ENCODE measurements at regions not wholly inside any gene's neighbourhood (a gene's known extent, or its start where the extent isn't known, plus 50 kb on each side); places are given as distances from the start of the nearest gene placed in this dataset.
A peak's percentile ranks its signal among the peaks of the same experiment; 100 is the strongest.

DNA sequence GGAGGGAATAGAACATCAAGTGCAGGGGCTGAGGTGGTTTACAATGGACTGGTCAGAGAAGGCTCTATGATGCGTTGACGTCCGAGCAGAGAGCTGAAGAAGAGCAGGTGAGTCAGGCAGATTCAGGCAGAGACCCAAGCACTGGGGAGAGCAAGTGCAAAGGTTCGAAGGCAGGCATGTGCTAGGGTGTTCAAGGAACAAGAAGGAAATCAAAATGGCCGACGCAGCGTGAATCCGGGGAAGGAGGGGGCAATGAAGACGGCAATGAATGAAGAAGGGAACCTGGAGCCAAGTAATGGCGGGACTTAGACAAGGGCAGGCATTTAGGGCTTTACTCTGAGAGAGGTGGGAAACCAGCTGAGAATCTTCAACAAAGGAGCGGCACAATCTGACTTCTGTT is 56.8 kb upstream of the DCTD start:
- Histone ChIP-seq H3K27me3 (ENCODE audit: control insufficient read depth in 3 of 3, insufficient read depth in 3 of 3, low read length in 2 of 3) (no peaks in the 10 kb centered on the region), H3K27ac (ENCODE audit: low read depth in 1 of 2, low read length in 1 of 2) (no peak overlapping the region), H3K4me3 (no peak overlapping the region), H3K36me3 (ENCODE audit: control insufficient read depth in 4 of 4, insufficient read depth in 4 of 4, low read length in 4 of 4) (no peaks in the 10 kb centered on the region), H3K4me1 (ENCODE audit: control insufficient read depth in 5 of 5, insufficient read depth in 5 of 5, low read length in 5 of 5) (peaks cover 0 to 6% (median 0%) of the 10 kb centered on the region in 5 donors), H3K9me3 (ENCODE audit: control insufficient read depth in 4 of 4, insufficient read depth in 3 of 4, low read length in 3 of 4) (peaks cover 0 to 2% (median 0%) of the 10 kb centered on the region in 4 donors), H3K9ac (ENCODE audit: insufficient read depth in 1 of 2, low read length in 2 of 2) (no peak overlapping the region)
- 93 to 94% methylated on average over 11 of the region's 11 CpGs for WGBS, 2 donors
- TF ChIP-seq, protein P1, sequence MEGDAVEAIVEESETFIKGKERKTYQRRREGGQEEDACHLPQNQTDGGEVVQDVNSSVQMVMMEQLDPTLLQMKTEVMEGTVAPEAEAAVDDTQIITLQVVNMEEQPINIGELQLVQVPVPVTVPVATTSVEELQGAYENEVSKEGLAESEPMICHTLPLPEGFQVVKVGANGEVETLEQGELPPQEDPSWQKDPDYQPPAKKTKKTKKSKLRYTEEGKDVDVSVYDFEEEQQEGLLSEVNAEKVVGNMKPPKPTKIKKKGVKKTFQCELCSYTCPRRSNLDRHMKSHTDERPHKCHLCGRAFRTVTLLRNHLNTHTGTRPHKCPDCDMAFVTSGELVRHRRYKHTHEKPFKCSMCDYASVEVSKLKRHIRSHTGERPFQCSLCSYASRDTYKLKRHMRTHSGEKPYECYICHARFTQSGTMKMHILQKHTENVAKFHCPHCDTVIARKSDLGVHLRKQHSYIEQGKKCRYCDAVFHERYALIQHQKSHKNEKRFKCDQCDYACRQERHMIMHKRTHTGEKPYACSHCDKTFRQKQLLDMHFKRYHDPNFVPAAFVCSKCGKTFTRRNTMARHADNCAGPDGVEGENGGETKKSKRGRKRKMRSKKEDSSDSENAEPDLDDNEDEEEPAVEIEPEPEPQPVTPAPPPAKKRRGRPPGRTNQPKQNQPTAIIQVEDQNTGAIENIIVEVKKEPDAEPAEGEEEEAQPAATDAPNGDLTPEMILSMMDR (IDR thresholded peaks at IDR 0.05; ENCODE audit: control extremely low read depth, extremely low read depth), result no peak
- DNase-seq (no peak), ATAC-seq (ENCODE audit: insufficient read depth, low FRiP score) (no peak)

DNA sequence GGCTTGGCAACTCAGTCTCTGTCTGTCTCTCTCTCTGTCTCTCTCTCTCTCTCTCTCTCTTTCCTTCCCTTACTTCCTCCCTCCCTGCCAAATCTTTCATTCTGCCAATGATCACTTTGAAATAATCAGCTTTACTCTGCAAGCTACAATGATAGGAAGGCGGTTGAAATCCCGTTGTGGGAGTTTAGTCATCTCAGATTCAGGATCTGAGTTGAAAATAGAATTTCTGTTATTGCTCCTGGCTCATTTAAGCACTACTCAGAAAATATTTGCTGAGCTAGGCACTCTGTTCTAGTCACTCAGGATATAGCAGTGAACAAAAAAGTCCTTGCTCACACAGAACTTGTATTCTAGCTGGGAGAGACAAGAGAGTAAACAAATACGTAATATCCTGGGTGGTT is 56.3 kb upstream of the DCTD start:
- H3K4me1 ChIP-seq (ENCODE audit: control insufficient read depth in 5 of 5, insufficient read depth in 5 of 5, low read length in 5 of 5), result peaks cover 0 to 6% (median 0%) of the 10 kb centered on the region in 5 donors
- 61 to 75% methylated on average over 3 of the region's 3 CpGs for WGBS, 2 donors
- no peak overlapping the region for H3K9ac ChIP-seq (ENCODE audit: insufficient read depth in 1 of 2, low read length in 2 of 2)
- TF ChIP-seq, protein P1 (IDR thresholded peaks at IDR 0.05; ENCODE audit: control extremely low read depth, extremely low read depth), result no peak
- no peak overlapping the region for H3K4me3 ChIP-seq
- no peak overlapping the region for H3K27ac ChIP-seq (ENCODE audit: low read depth in 1 of 2, low read length in 1 of 2)
- no peaks in the 10 kb centered on the region for H3K36me3 ChIP-seq (ENCODE audit: control insufficient read depth in 4 of 4, insufficient read depth in 4 of 4, low read length in 4 of 4)
- peaks cover 0 to 2% (median 0%) of the 10 kb centered on the region in 4 donors for H3K9me3 ChIP-seq (ENCODE audit: control insufficient read depth in 4 of 4, insufficient read depth in 3 of 4, low read length in 3 of 4)
- no peak for ATAC-seq (ENCODE audit: insufficient read depth, low FRiP score)
- H3K27me3 ChIP-seq (ENCODE audit: control insufficient read depth in 3 of 3, insufficient read depth in 3 of 3, low read length in 2 of 3), result no peaks in the 10 kb centered on the region
- peak in 2 of 3 donors; percentile 12 to 18 for DNase-seq

GRCh38 chr4:182971702-182972101 is 54.5 kb upstream of the DCTD start:
- ATAC-seq (ENCODE audit: insufficient read depth, low FRiP score) (no peak), DNase-seq (no peak)
- H3K27ac ChIP-seq (ENCODE audit: low read depth in 1 of 2, low read length in 1 of 2), result no peak overlapping the region
- no peaks in the 10 kb centered on the region for H3K27me3 ChIP-seq (ENCODE audit: control insufficient read depth in 3 of 3, insufficient read depth in 3 of 3, low read length in 2 of 3)
- H3K9ac ChIP-seq (ENCODE audit: insufficient read depth in 1 of 2, low read length in 2 of 2), result no peak overlapping the region
- no peaks in the 10 kb centered on the region for H3K36me3 ChIP-seq (ENCODE audit: control insufficient read depth in 4 of 4, insufficient read depth in 4 of 4, low read length in 4 of 4)
- TF ChIP-seq, protein P1 (IDR thresholded peaks at IDR 0.05; ENCODE audit: control extremely low read depth, extremely low read depth), result no peak
- 93 to 95% methylated on average over 3 of the region's 3 CpGs for WGBS, 2 donors
- no peak overlapping the region for H3K4me3 ChIP-seq
- H3K4me1 ChIP-seq (ENCODE audit: control insufficient read depth in 5 of 5, insufficient read depth in 5 of 5, low read length in 5 of 5), result peaks cover 0 to 4% (median 0%) of the 10 kb centered on the region in 5 donors
- no peaks in the 10 kb centered on the region for H3K9me3 ChIP-seq (ENCODE audit: control insufficient read depth in 4 of 4, insufficient read depth in 3 of 4, low read length in 3 of 4)

DNA sequence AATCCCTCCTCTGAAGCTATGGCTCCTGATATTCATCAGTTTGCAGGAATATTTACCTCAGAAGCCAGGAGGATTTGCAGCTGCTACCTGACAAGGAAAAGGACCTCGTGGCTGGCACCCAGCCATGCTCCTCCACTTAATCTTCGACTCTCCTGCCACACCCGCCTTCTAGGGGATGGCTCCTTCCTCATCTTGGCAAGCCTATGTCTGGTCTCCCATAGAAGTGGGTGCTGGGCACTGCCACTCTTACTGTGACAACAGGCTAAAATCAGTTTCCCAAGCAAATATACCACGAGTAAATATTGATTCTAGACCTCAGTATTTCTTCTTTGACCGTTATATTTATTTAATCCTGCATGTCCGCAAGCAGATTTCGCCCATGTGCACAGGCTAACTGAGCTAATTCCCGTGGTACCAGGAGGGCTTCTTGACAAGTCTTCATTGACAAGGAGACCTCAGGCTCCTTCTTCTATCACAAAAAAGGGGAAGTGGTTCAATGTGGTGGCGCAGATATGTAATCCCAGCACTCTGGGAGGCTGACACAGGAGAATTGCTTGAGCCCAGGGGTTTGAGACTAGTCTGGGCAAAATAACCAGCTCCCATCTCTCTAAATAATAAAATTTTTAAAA is 52.6 kb upstream of the DCTD start:
- Histone ChIP-seq H3K36me3 (ENCODE audit: control insufficient read depth in 4 of 4, insufficient read depth in 4 of 4, low read length in 4 of 4) (no peaks in the 10 kb centered on the region), H3K27me3 (ENCODE audit: control insufficient read depth in 3 of 3, insufficient read depth in 3 of 3, low read length in 2 of 3) (no peaks in the 10 kb centered on the region), H3K4me3 (no peak overlapping the region), H3K4me1 (ENCODE audit: control insufficient read depth in 5 of 5, insufficient read depth in 5 of 5, low read length in 5 of 5) (peaks cover 0 to 4% (median 0%) of the 10 kb centered on the region in 5 donors), H3K9me3 (ENCODE audit: control insufficient read depth in 4 of 4, insufficient read depth in 3 of 4, low read length in 3 of 4) (no peaks in the 10 kb centered on the region), H3K27ac (ENCODE audit: low read depth in 1 of 2, low read length in 1 of 2) (no peak overlapping the region), H3K9ac (ENCODE audit: insufficient read depth in 1 of 2, low read length in 2 of 2) (no peak overlapping the region)
- DNase-seq (no peak), ATAC-seq (ENCODE audit: insufficient read depth, low FRiP score) (no peak)
- WGBS, 2 donors, result 19 to 31% methylated on average over 9 of the region's 9 CpGs
- TF ChIP-seq, protein P1 (IDR thresholded peaks at IDR 0.05; ENCODE audit: control extremely low read depth, extremely low read depth), result no peak
